Endothelial cell of umbilical vein (primary cell): ENCODE measurements at regions not wholly inside any gene's neighbourhood (a gene's known extent, or its start where the extent isn't known, plus 50 kb on each side); places are given as distances from the start of the nearest gene placed in this dataset.

ENCODE experiments used
- BruUV-seq: library from RNA; stranded (reverse); fragments of 400-500 nt; replicated peaks from 2 replicates; lab custom pipeline; 2021; lab: Mats Ljungman, UMichigan
- CTCF ChIA-PET: fragments of 300-600, 350-600 bp; sonication (Branson Sonifier 250); formaldehyde crosslinking; loops from one replicate; lab custom pipeline; 2021; ENCODE audit warnings: antibody characterized with exemption, inconsistent platforms; lab: Charles Lee
- POLR2A ChIA-PET: fragments of 300-600, 350-600 bp; sonication (Branson Sonifier 250); formaldehyde crosslinking; loops from one replicate; lab custom pipeline; 2021; ENCODE audit warnings: antibody characterized with exemption, inconsistent platforms; lab: Charles Lee
- DNase-seq: peaks from one replicate; pipeline ENCODE4 v3.0.0-alpha.2; 2011; ENCODE audit warnings: low read depth, low spot score
- FAIRE-seq: peaks from 2 replicates; lab custom pipeline; 2011; peaks lifted over from hg19 to GRCh38; lab: Jason Lieb, UNC
- H2AFZ ChIP-seq: 2 replicates; pipeline ENCODE4 v1.6.0; 2012; ENCODE audit warnings: low read depth, low read length, control low read depth, inconsistent platforms
- H3K27ac ChIP-seq: 2 replicates; pipeline ENCODE4 v1.5.1; 2011; ENCODE audit warnings: low read depth, mild to moderate bottlenecking, control low read depth, low read length, moderate library complexity; ENCODE audit not compliant: insufficient read depth
- H3K27me3 ChIP-seq, 2 experiments: 2 replicates each; pipeline versions ENCODE4 v1.6.0 to v1.6.1; 2011; ENCODE audit warnings: low read length in 2 of 2, mixed read lengths in 1 of 2; ENCODE audit not compliant: control insufficient read depth in 2 of 2, insufficient read depth in 2 of 2
- H3K36me3 ChIP-seq, 2 experiments: 2 replicates in 1 of 2; 3 replicates in 1 of 2; pipeline ENCODE4 v1.5.1; 2011; ENCODE audit warnings: low read length in 2 of 2, mild to moderate bottlenecking in 1 of 2, moderate library complexity in 1 of 2; ENCODE audit not compliant: control insufficient read depth in 2 of 2, insufficient read depth in 2 of 2; ENCODE audit errors: extremely low read depth in 1 of 2
- H3K4me1 ChIP-seq: 3 replicates; pipeline ENCODE4 v1.5.1; 2011; ENCODE audit warnings: mild to moderate bottlenecking, low read length; ENCODE audit not compliant: control insufficient read depth, insufficient read depth; ENCODE audit errors: extremely low read depth
- H3K4me2 ChIP-seq: 2 replicates; pipeline ENCODE4 v1.6.1; 2011; ENCODE audit warnings: low read length, control low read depth, mixed read lengths; ENCODE audit not compliant: insufficient read depth
- H3K4me3 ChIP-seq, 3 experiments: fragments of 200-600 bp in 1 of 3; sonication (generic), shearing (Covaris generic) in 1 of 3; replicated peaks in 1 of 3; 2 replicates each; pipeline ENCODE4 v1.5.1; 2011 to 2016; ENCODE audit warnings: control low read depth in 3 of 3, low read length in 3 of 3, mild to moderate bottlenecking in 2 of 3, inconsistent platforms in 1 of 3, low read depth in 1 of 3, moderate library complexity in 1 of 3; ENCODE audit not compliant: insufficient read depth in 1 of 3
- H3K79me2 ChIP-seq: 2 replicates; pipeline ENCODE4 v1.6.0; 2012; ENCODE audit warnings: low read length, inconsistent platforms; ENCODE audit not compliant: control insufficient read depth, insufficient read depth
- H3K9ac ChIP-seq: replicated peaks from 2 replicates; pipeline ENCODE3; 2011; ENCODE audit warnings: low read length, control low read depth; ENCODE audit not compliant: insufficient read depth; ENCODE audit errors: extremely low read depth
- H3K9me1 ChIP-seq: replicated peaks from 3 replicates; pipeline ENCODE4 v1.6.0; 2011; ENCODE audit warnings: mild to moderate bottlenecking, low read length; ENCODE audit not compliant: control insufficient read depth, insufficient read depth; ENCODE audit errors: extremely low read depth
- H3K9me3 ChIP-seq: replicated peaks from 2 replicates; pipeline ENCODE4 v1.5.1; 2012; ENCODE audit warnings: low read length, inconsistent platforms; ENCODE audit not compliant: control insufficient read depth, insufficient read depth
- H4K20me1 ChIP-seq: replicated peaks from 2 replicates; pipeline ENCODE3; 2011; ENCODE audit warnings: mild to moderate bottlenecking, low read length; ENCODE audit not compliant: control insufficient read depth, insufficient read depth; ENCODE audit errors: extremely low read depth
- CTCF ChIP-seq, 2 donors: IDR thresholded peaks; 1 replicate in 1 of 2; 2 replicates in 1 of 2; pipeline ENCODE4 v1.5.1; 2011; ENCODE audit warnings: low read length in 2 of 2, mild to moderate bottlenecking in 2 of 2, moderate library complexity in 2 of 2, control low read depth in 1 of 2, inconsistent platforms in 1 of 2, low read depth in 1 of 2; ENCODE audit not compliant: insufficient read depth in 1 of 2; ENCODE audit errors: extremely low read depth in 1 of 2
- EZH2 ChIP-seq: IDR thresholded peaks from 2 replicates; pipeline ENCODE4 v1.6.1; 2012; ENCODE audit warnings: borderline replicate concordance, low read depth, mild to moderate bottlenecking, moderate library complexity, low read length, inconsistent platforms; ENCODE audit not compliant: severe bottlenecking
- FOS ChIP-seq: IDR thresholded peaks from 2 replicates; pipeline ENCODE4 v1.6.1; 2011; ENCODE audit warnings: mild to moderate bottlenecking, low read length, moderate library complexity, borderline replicate concordance; ENCODE audit not compliant: insufficient read depth
- GATA2 ChIP-seq: IDR thresholded peaks from 2 replicates; pipeline ENCODE4 v1.7.0; 2011; ENCODE audit warnings: low read depth, mild to moderate bottlenecking, moderate library complexity, mixed read lengths, low read length; ENCODE audit not compliant: insufficient read length, insufficient read depth
- JUN ChIP-seq: IDR thresholded peaks from 2 replicates; pipeline ENCODE4 v1.6.1; 2011; ENCODE audit warnings: borderline replicate concordance, low read depth; ENCODE audit not compliant: insufficient read length, insufficient read depth
- MAX ChIP-seq: IDR thresholded peaks from 2 replicates; pipeline ENCODE4 v1.6.1; 2011; ENCODE audit not compliant: insufficient read depth, insufficient read length
- MYC ChIP-seq: IDR thresholded peaks from one replicate; pipeline ENCODE4 v1.6.1; 2011; ENCODE audit warnings: mild to moderate bottlenecking, low read depth, low read length
- POLR2A ChIP-seq: IDR thresholded peaks from 2 replicates; pipeline ENCODE4 v1.6.1; 2012; ENCODE audit warnings: low read depth, mild to moderate bottlenecking, control low read depth, low read length
- POLR2AphosphoS5 ChIP-seq: IDR thresholded peaks from 2 replicates; pipeline ENCODE4 v1.6.1; 2012; ENCODE audit warnings: low read depth, mild to moderate bottlenecking, control low read depth, low read length, moderate library complexity; ENCODE audit not compliant: insufficient read depth
- dilution Hi-C: fragments of 300-500 bp; cut with MboI; formaldehyde crosslinking; loops from one replicate; pipeline ENCODE4 v1.15.0; 2019; ENCODE audit warnings: low sequenced_read_pairs; ENCODE audit not compliant: extremely low pct_ligation_motif_present
- intact Hi-C: fragments of 100-400 bp; cut with micrococcal nuclease; formaldehyde crosslinking; loops from one replicate; pipeline ENCODE4 v1.10.0; 2022

GRCh38 chr5:133778636-133779035 lies 166.3 kb upstream of the FSTL4 start:
- CTCF ChIA-PET = no interaction called here
- DNase-seq = no peak

GRCh38 chr5:133777951-133778350 lies 165.6 kb upstream of the FSTL4 start:
- Histone ChIP-seq H2AFZ (no peak overlapping the region), H3K4me3 (no peak overlapping the region), H3K27ac (no peak overlapping the region), H3K4me2 (no peak overlapping the region), H3K27me3 (peaks cover 3 to 8% of the 10 kb centered on the region in 2 experiments), H3K79me2 (no peaks in the 10 kb centered on the region), H3K4me1 (no peaks in the 10 kb centered on the region), H3K9me1 (no peaks in the 10 kb centered on the region), H3K36me3 (no peaks in the 10 kb centered on the region), H3K9me3 (no peaks in the 10 kb centered on the region), H4K20me1 (no peaks in the 10 kb centered on the region), H3K9ac (no peak overlapping the region)
- dilution Hi-C loops (no loop called here), intact Hi-C loops (no loop called here)
- FAIRE-seq = no peak
- BruUV-seq = no TSS peak
- CTCF ChIA-PET = no interaction called here
- TF ChIP-seq JUN (no peak), CTCF (IDR thresholded peaks at IDR 0.05; ENCODE audit: extremely low read depth in 1 of 2, insufficient read depth in 1 of 2, low read depth in 1 of 2, low read length in 2 of 2) (no peak), GATA2 (no peak), FOS (no peak), POLR2AphosphoS5 (no peak), MYC (no peak), MAX (no peak), EZH2 (no peak), POLR2A (no peak)
- POLR2A ChIA-PET = no interaction called here
- DNase-seq = no peak

More at GRCh38 chr5:133778636-133779035, 166.3 kb upstream of the FSTL4 start:
- Histone ChIP-seq H3K9me3 (no peaks in the 10 kb centered on the region), H3K27ac (no peak overlapping the region), H3K79me2 (no peaks in the 10 kb centered on the region), H3K4me2 (no peak overlapping the region), H3K36me3 (no peaks in the 10 kb centered on the region), H3K4me3 (no peak overlapping the region), H4K20me1 (no peaks in the 10 kb centered on the region), H3K27me3 (peaks cover 0 to 8% of the 10 kb centered on the region in 2 experiments), H3K4me1 (no peaks in the 10 kb centered on the region), H3K9ac (no peak overlapping the region), H3K9me1 (no peaks in the 10 kb centered on the region), H2AFZ (no peak overlapping the region)
- intact Hi-C loops (no loop called here), dilution Hi-C loops (no loop called here)
- POLR2A ChIA-PET = no interaction called here
- TF ChIP-seq MYC (no peak), CTCF (IDR thresholded peaks at IDR 0.05; ENCODE audit: extremely low read depth in 1 of 2, insufficient read depth in 1 of 2, low read depth in 1 of 2, low read length in 2 of 2) (no peak)
- no peak for FAIRE-seq
- BruUV-seq = no TSS peak
